Prostate gland (tissue), 2 donors: ENCODE measurements at regions not wholly inside any gene's neighbourhood (a gene's known extent, or its start where the extent isn't known, plus 50 kb on each side); places are given as distances from the start of the nearest gene placed in this dataset.

Source experiments
- CTCF ChIP-seq, 4 experiments: fragments of 200-600 bp in 2 of 4; fragments of 450-650 bp in 2 of 4; sonication (generic) in 2 of 4; IDR thresholded peaks; 1 replicate in 3 of 4; 2 replicates in 1 of 4; pipeline ENCODE4 v1.5.1; 2016 to 2019; ENCODE audit warnings: antibody characterized with exemption in 4 of 4, mild to moderate bottlenecking in 2 of 4, moderate library complexity in 2 of 4
- POLR2A ChIP-seq: fragments of 450-650 bp; IDR thresholded peaks from one replicate; pipeline ENCODE4 v1.6.1; 2016; ENCODE audit warnings: antibody characterized with exemption, mild to moderate bottlenecking
- POLR2AphosphoS5 ChIP-seq: sonication (generic); formaldehyde crosslinking; IDR thresholded peaks from one replicate; pipeline ENCODE4 v1.6.1; 2017; ENCODE audit warnings: antibody characterized with exemption

- TF ChIP-seq CTCF (IDR thresholded peaks at IDR 0.05) (no peak), POLR2A (no peak), POLR2AphosphoS5 (no peak)
Observed at GRCh38 chr15:81921163-81921562, 124.7 kb downstream of the MEX3B start.
